Neuronal stem cell (in vitro differentiated cells): ENCODE measurements at regions not wholly inside any gene's neighbourhood (a gene's known extent, or its start where the extent isn't known, plus 50 kb on each side); places are given as distances from the start of the nearest gene placed in this dataset.
"Not testable (repeated sequence)": the region's sequence is repeated elsewhere in the genome, so short reads cannot be mapped to it uniquely, and the experiment has no call there.

Source experiments
- DNase-seq: peaks from one replicate; pipeline ENCODE4 v3.0.0-alpha.2; 2013; ENCODE audit warnings: low spot score
- H2AFZ ChIP-seq: one replicate; pipeline ENCODE4 v1.6.1; 2013; ENCODE audit warnings: mild to moderate bottlenecking, low read length, inconsistent platforms
- H2AK5ac ChIP-seq: 2 replicates; pipeline ENCODE4 v1.6.1; 2013; ENCODE audit warnings: low read depth, mild to moderate bottlenecking, inconsistent platforms, low read length, moderate library complexity, mixed read lengths
- H2BK120ac ChIP-seq: 2 replicates; pipeline ENCODE4 v1.6.1; 2013; ENCODE audit warnings: low read depth, mild to moderate bottlenecking, inconsistent platforms, low read length, moderate library complexity, mixed read lengths
- H2BK12ac ChIP-seq: one replicate; pipeline ENCODE4 v1.6.1; 2013; ENCODE audit warnings: low read length, inconsistent platforms
- H2BK15ac ChIP-seq: 2 replicates; pipeline ENCODE4 v1.6.1; 2013; ENCODE audit warnings: mild to moderate bottlenecking, low read length, inconsistent platforms, mixed read lengths
- H2BK5ac ChIP-seq: one replicate; pipeline ENCODE4 v1.6.1; 2013; ENCODE audit warnings: inconsistent platforms, mild to moderate bottlenecking, low read length, moderate library complexity
- H3K14ac ChIP-seq: one replicate; pipeline ENCODE4 v1.6.1; 2013; ENCODE audit warnings: low read length, inconsistent platforms
- H3K18ac ChIP-seq: 2 replicates; pipeline ENCODE4 v1.6.1; 2013; ENCODE audit warnings: low read length, inconsistent platforms
- H3K23ac ChIP-seq: 2 replicates; pipeline ENCODE4 v1.6.1; 2013; ENCODE audit warnings: low read depth, mild to moderate bottlenecking, mixed read lengths, low read length, inconsistent platforms; ENCODE audit not compliant: poor library complexity
- H3K27ac ChIP-seq: replicated peaks from 3 replicates; pipeline ENCODE4 v1.5.1; 2013; ENCODE audit warnings: low read length, inconsistent platforms
- H3K27me3 ChIP-seq, 3 experiments: 2 replicates each; pipeline ENCODE4 v1.6.1; 2013; ENCODE audit warnings: low read length in 3 of 3, mild to moderate bottlenecking in 2 of 3, inconsistent platforms in 1 of 3, low read depth in 1 of 3, mixed read lengths in 1 of 3, moderate library complexity in 1 of 3; ENCODE audit not compliant: control insufficient read depth in 3 of 3, insufficient read depth in 3 of 3
- H3K36me3 ChIP-seq, 2 donors: replicated peaks in 1 of 2; 2 replicates each; pipeline ENCODE4 v1.6.1; 2013; ENCODE audit warnings: low read length in 2 of 2; ENCODE audit not compliant: control insufficient read depth in 2 of 2, insufficient read depth in 2 of 2
- H3K4ac ChIP-seq: 2 replicates; pipeline ENCODE4 v1.6.1; 2013; ENCODE audit warnings: inconsistent platforms, mild to moderate bottlenecking, low read length, moderate library complexity
- H3K4me1 ChIP-seq, 2 donors: 1 replicate in 1 of 2; 2 replicates in 1 of 2; pipeline ENCODE4 v1.6.1; 2013; ENCODE audit warnings: low read length in 2 of 2, low read depth in 1 of 2; ENCODE audit not compliant: control insufficient read depth in 2 of 2, insufficient read depth in 1 of 2
- H3K4me2 ChIP-seq: one replicate; pipeline ENCODE4 v1.6.1; 2013; ENCODE audit warnings: mild to moderate bottlenecking, low read length, inconsistent platforms; ENCODE audit not compliant: insufficient read depth, poor library complexity, severe bottlenecking
- H3K4me3 ChIP-seq, 2 donors: 2 replicates each; pipeline ENCODE4 v1.5.1; 2013; ENCODE audit warnings: low read length in 2 of 2, mild to moderate bottlenecking in 2 of 2, inconsistent platforms in 1 of 2, moderate library complexity in 1 of 2
- H3K79me1 ChIP-seq: one replicate; pipeline ENCODE4 v1.6.1; 2013; ENCODE audit warnings: low read depth, mild to moderate bottlenecking, inconsistent platforms, low read length, moderate library complexity
- H3K9ac ChIP-seq: one replicate; pipeline ENCODE4 v1.6.1; 2013; ENCODE audit warnings: mild to moderate bottlenecking, low read depth, low read length, inconsistent platforms; ENCODE audit not compliant: poor library complexity
- H3K9me3 ChIP-seq, 2 donors: replicated peaks in 1 of 2; 2 replicates each; pipeline versions ENCODE3 to v1.6.1; 2013; ENCODE audit warnings: low read length in 2 of 2, mild to moderate bottlenecking in 2 of 2, inconsistent platforms in 1 of 2, low read depth in 1 of 2, mixed read lengths in 1 of 2, moderate library complexity in 1 of 2; ENCODE audit not compliant: control insufficient read depth in 2 of 2, insufficient read depth in 1 of 2
- H4K8ac ChIP-seq: one replicate; pipeline ENCODE4 v1.6.1; 2013; ENCODE audit warnings: low read depth, mild to moderate bottlenecking, inconsistent platforms, low read length, moderate library complexity
- H4K91ac ChIP-seq: one replicate; pipeline ENCODE4 v1.6.1; 2013; ENCODE audit warnings: low read length, low read depth, mild to moderate bottlenecking, inconsistent platforms; ENCODE audit not compliant: poor library complexity
- WGBS, 2 donors: extraction: QIAGEN DNeasy Blood & Tissue Kit; methylation state at CpG; one replicate each; pipeline ENCODE4 v1.1.7; 2013; ENCODE audit warnings: missing lambda C conversion rate in 2 of 2, mixed read lengths in 1 of 2; ENCODE audit not compliant: insufficient read length in 2 of 2, insufficient replicate concordance in 1 of 2; ENCODE audit errors: extremely low coverage in 2 of 2; 5-methylcytosine and 5-hydroxymethylcytosine counted together

GRCh38 chr17:33723736-33724135 lies 430.6 kb upstream of the ASIC2 start:
- not testable (repeated sequence) for H3K9me3 ChIP-seq, H2BK120ac ChIP-seq, H2BK5ac ChIP-seq, H2BK15ac ChIP-seq, H4K8ac ChIP-seq, H3K79me1 ChIP-seq, H3K18ac ChIP-seq, H2BK12ac ChIP-seq, H2AFZ ChIP-seq, H4K91ac ChIP-seq, H2AK5ac ChIP-seq, H3K14ac ChIP-seq, DNase-seq, H3K4ac ChIP-seq, H3K4me2 ChIP-seq, H3K36me3 ChIP-seq, H3K4me1 ChIP-seq, H3K23ac ChIP-seq, H3K4me3 ChIP-seq, H3K27me3 ChIP-seq, H3K27ac ChIP-seq, H3K9ac ChIP-seq
- WGBS, 2 donors = no CpG with 5 or more reads among the region's 3 CpGs

GRCh38 chr17:33725675-33726271 lies 432.7 kb upstream of the ASIC2 start:
- Histone ChIP-seq H3K9ac (no peak overlapping the region), H3K23ac (no peak overlapping the region), H3K4me3 (no peak overlapping the region), H3K18ac (no peak overlapping the region), H2BK15ac (no peak overlapping the region), H2BK12ac (no peak overlapping the region), H3K14ac (no peak overlapping the region), H3K27me3 (no peaks in the 10 kb centered on the region), H3K36me3 (no peaks in the 10 kb centered on the region), H4K91ac (no peak overlapping the region), H3K9me3 (no peaks in the 10 kb centered on the region), H3K4ac (no peak overlapping the region), H3K79me1 (no peaks in the 10 kb centered on the region), H2BK120ac (no peak overlapping the region), H3K4me1 (no peaks in the 10 kb centered on the region), H3K27ac (no peak overlapping the region), H4K8ac (no peak overlapping the region), H3K4me2 (no peak overlapping the region), H2AFZ (no peak overlapping the region), H2AK5ac (no peak overlapping the region), H2BK5ac (no peak overlapping the region)
- WGBS, 2 donors = no CpG with 5 or more reads among the region's 11 CpGs
- peak; percentile 57 for DNase-seq

- H3K9ac ChIP-seq = no peak overlapping the region
- H2AK5ac ChIP-seq = no peak overlapping the region
- H3K27ac ChIP-seq = no peak overlapping the region
- no peak overlapping the region for H2AFZ ChIP-seq
- H2BK15ac ChIP-seq = no peak overlapping the region
- no peaks in the 10 kb centered on the region for H3K4me1 ChIP-seq
- no CpG with 5 or more reads among the region's 2 CpGs for WGBS, 2 donors
- no peak overlapping the region for H2BK5ac ChIP-seq
- no peak overlapping the region for H4K8ac ChIP-seq
- H3K4me2 ChIP-seq = no peak overlapping the region
- no peaks in the 10 kb centered on the region for H3K9me3 ChIP-seq
- H3K4me3 ChIP-seq = no peak overlapping the region
- DNase-seq = no peak
- no peaks in the 10 kb centered on the region for H3K79me1 ChIP-seq
- no peak overlapping the region for H3K18ac ChIP-seq
- H3K4ac ChIP-seq = no peak overlapping the region
- no peak overlapping the region for H4K91ac ChIP-seq
- no peak overlapping the region for H2BK120ac ChIP-seq
- no peaks in the 10 kb centered on the region for H3K36me3 ChIP-seq
- H2BK12ac ChIP-seq = no peak overlapping the region
- H3K27me3 ChIP-seq = no peaks in the 10 kb centered on the region
- H3K14ac ChIP-seq = no peak overlapping the region
- no peak overlapping the region for H3K23ac ChIP-seq
Measured at GRCh38 chr17:33730131-33730530, 437.0 kb upstream of the ASIC2 start.

- Histone ChIP-seq H2AK5ac (no peak overlapping the region), H2BK15ac (no peak overlapping the region), H3K23ac (no peak overlapping the region), H3K4ac (no peak overlapping the region), H3K9ac (no peak overlapping the region), H3K4me3 (no peak overlapping the region), H3K14ac (no peak overlapping the region), H3K27ac (no peak overlapping the region), H2AFZ (no peak overlapping the region), H3K79me1 (no peaks in the 10 kb centered on the region), H2BK120ac (no peak overlapping the region), H3K18ac (no peak overlapping the region), H4K8ac (no peak overlapping the region), H4K91ac (no peak overlapping the region), H3K4me2 (no peak overlapping the region), H2BK5ac (no peak overlapping the region), H3K27me3 (no peaks in the 10 kb centered on the region), H3K36me3 (no peaks in the 10 kb centered on the region), H3K9me3 (no peaks in the 10 kb centered on the region), H2BK12ac (no peak overlapping the region), H3K4me1 (no peaks in the 10 kb centered on the region)
- WGBS, 2 donors = no CpG with 5 or more reads among the region's 3 CpGs
- DNase-seq = peak; percentile 51
Measured at GRCh38 chr17:33732116-33732515, 439.0 kb upstream of the ASIC2 start.
